MM.1S (cell line): ENCODE measurements at regions not wholly inside any gene's neighbourhood (a gene's known extent, or its start where the extent isn't known, plus 50 kb on each side); places are given as distances from the start of the nearest gene placed in this dataset.

Experiments
- DNase-seq: peaks from one replicate; pipeline ENCODE4 v3.0.0-alpha.2; 2015
- H2AFZ ChIP-seq: fragments of 300-600 bp; sonication (generic); 2 replicates; pipeline ENCODE4 v1.6.0; 2016; ENCODE audit warnings: antibody characterized with exemption, low read length
- H3F3A ChIP-seq: fragments of 300-600 bp; sonication (generic); 2 replicates; pipeline ENCODE4 v1.6.1; 2016; ENCODE audit warnings: mild to moderate bottlenecking, antibody characterized with exemption, low read length, moderate library complexity, mixed read lengths; ENCODE audit not compliant: insufficient read depth
- H3K27ac ChIP-seq: fragments of 300-600 bp; sonication (generic); 2 replicates; pipeline ENCODE4 v1.5.1; 2016; ENCODE audit warnings: mild to moderate bottlenecking, low read length
- H3K27me3 ChIP-seq: fragments of 300-600 bp; sonication (generic); replicated peaks from 2 replicates; pipeline ENCODE4 v1.6.0; 2016; ENCODE audit warnings: low read length; ENCODE audit not compliant: insufficient read depth
- H3K36me3 ChIP-seq: fragments of 300-600 bp; sonication (generic); replicated peaks from 2 replicates; pipeline ENCODE4 v1.6.1; 2016; ENCODE audit warnings: mild to moderate bottlenecking, low read length, mixed read lengths; ENCODE audit not compliant: insufficient read depth
- H3K4me1 ChIP-seq: fragments of 300-600 bp; sonication (generic); 2 replicates; pipeline ENCODE4 v1.6.1; 2016; ENCODE audit warnings: low read length, mixed read lengths
- H3K4me2 ChIP-seq: fragments of 300-600 bp; sonication (generic); 2 replicates; pipeline ENCODE4 v1.6.0; 2016; ENCODE audit warnings: low read depth, low read length
- H3K4me3 ChIP-seq: fragments of 300-600 bp; sonication (generic); 2 replicates; pipeline ENCODE4 v1.5.1; 2016; ENCODE audit warnings: low read length, mixed read lengths
- H3K79me2 ChIP-seq: fragments of 300-600 bp; sonication (generic); 2 replicates; pipeline ENCODE4 v1.6.1; 2016; ENCODE audit warnings: mixed run types, low read length, mixed read lengths
- H3K9ac ChIP-seq: fragments of 300-600 bp; sonication (generic); 2 replicates; pipeline ENCODE4 v1.6.1; 2016; ENCODE audit warnings: low read length, mixed read lengths
- H3K9me2 ChIP-seq: fragments of 300-600 bp; sonication (generic); replicated peaks from 2 replicates; pipeline ENCODE4 v1.6.1; 2016; ENCODE audit warnings: mild to moderate bottlenecking, low read length, mixed read lengths; ENCODE audit not compliant: insufficient read depth
- H3K9me3 ChIP-seq: fragments of 300-600 bp; sonication (generic); replicated peaks from 2 replicates; pipeline ENCODE4 v1.6.1; 2016; ENCODE audit warnings: mild to moderate bottlenecking, low read length, mixed read lengths; ENCODE audit not compliant: insufficient read depth
- H4K20me1 ChIP-seq: fragments of 300-600 bp; sonication (generic); 2 replicates; pipeline ENCODE4 v1.6.1; 2016; ENCODE audit warnings: mild to moderate bottlenecking, low read length, moderate library complexity, mixed read lengths; ENCODE audit not compliant: insufficient read depth
- EZH2 ChIP-seq: fragments of 300-600 bp; sonication (generic); optimal IDR thresholded peaks from 2 replicates; pipeline ENCODE3; 2017; ENCODE audit warnings: low read depth, mild to moderate bottlenecking, antibody characterized with exemption, low read length, mixed read lengths
- EZH2phosphoT487 ChIP-seq: fragments of 300-600 bp; sonication (generic); IDR thresholded peaks from 2 replicates; pipeline ENCODE4 v1.6.1; 2018; ENCODE audit warnings: antibody characterized with exemption, low read length
- TF ChIP-seq, protein P1 (sequence below): fragments of 300-600 bp; sonication (generic); IDR thresholded peaks from 2 replicates; pipeline ENCODE4 v1.5.1; 2016; ENCODE audit warnings: antibody characterized with exemption, low read length, mixed read lengths

DNA sequence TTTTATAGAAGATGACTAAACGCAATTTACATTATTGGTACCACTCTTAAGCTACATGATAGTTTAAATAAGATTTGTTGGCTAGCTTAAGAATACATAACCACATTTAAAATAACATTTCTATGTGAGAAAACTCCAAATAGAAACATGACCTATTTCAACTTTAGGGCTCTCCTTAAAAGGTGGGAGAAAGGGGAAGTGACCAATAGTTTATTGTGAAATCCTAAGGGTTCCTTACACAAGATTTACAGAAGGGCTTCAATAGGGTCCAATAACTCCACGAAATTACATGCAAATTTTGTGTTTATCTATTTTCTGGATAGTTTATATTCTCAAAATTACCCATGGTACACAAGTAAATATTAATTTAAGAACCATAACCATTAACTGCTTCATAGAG lies 91.6 kb upstream of the DST start:
- TF ChIP-seq, protein P1, sequence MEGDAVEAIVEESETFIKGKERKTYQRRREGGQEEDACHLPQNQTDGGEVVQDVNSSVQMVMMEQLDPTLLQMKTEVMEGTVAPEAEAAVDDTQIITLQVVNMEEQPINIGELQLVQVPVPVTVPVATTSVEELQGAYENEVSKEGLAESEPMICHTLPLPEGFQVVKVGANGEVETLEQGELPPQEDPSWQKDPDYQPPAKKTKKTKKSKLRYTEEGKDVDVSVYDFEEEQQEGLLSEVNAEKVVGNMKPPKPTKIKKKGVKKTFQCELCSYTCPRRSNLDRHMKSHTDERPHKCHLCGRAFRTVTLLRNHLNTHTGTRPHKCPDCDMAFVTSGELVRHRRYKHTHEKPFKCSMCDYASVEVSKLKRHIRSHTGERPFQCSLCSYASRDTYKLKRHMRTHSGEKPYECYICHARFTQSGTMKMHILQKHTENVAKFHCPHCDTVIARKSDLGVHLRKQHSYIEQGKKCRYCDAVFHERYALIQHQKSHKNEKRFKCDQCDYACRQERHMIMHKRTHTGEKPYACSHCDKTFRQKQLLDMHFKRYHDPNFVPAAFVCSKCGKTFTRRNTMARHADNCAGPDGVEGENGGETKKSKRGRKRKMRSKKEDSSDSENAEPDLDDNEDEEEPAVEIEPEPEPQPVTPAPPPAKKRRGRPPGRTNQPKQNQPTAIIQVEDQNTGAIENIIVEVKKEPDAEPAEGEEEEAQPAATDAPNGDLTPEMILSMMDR = no peak
- no peak for TF ChIP-seq EZH2
- TF ChIP-seq EZH2phosphoT487 = no peak
- Histone ChIP-seq H2AFZ (no peak overlapping the region), H3K36me3 (no peaks in the 10 kb centered on the region), H3K4me3 (no peak overlapping the region), H3K9ac (no peak overlapping the region), H3K9me3 (no peaks in the 10 kb centered on the region), H3K79me2 (peaks cover 23% of the 10 kb centered on the region), H3K9me2 (no peaks in the 10 kb centered on the region), H3K27me3 (no peaks in the 10 kb centered on the region), H3K4me1 (0 out of 2 replicates have a peak, but pooled peaks cover 3% of the 10 kb centered on the region), H3F3A (no peaks in the 10 kb centered on the region), H3K27ac (no peak overlapping the region), H4K20me1 (peaks cover 4% of the 10 kb centered on the region; the same call in 1 of the 2 replicates), H3K4me2 (no peak overlapping the region)
- DNase-seq = no peak

DNA sequence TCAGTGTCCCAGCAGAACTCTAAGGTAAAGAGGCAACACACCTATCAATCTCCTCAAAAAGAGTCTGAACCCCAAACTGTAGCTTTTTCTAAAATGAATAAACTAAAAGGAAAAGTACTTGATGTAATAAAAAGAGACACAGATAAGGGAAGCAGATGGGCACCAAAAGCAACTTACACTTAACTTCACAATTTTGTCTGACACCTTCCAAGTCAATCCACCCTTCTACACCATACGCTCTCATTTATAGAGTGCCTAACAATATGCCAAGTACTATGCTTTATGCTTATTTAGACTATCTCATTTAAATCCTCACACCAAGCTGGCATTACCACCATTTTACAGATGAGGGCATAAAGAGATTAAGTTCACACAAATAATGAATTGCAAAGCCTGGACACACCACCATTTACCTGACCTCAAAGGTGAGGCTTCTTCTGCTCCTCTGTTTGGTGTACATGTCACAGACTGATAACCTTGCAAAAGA lies 90.6 kb upstream of the DST start:
- Histone ChIP-seq H3K79me2 (peaks cover 17% of the 10 kb centered on the region), H3K9me3 (no peaks in the 10 kb centered on the region), H3K9ac (no peak overlapping the region), H4K20me1 (peaks cover 4% of the 10 kb centered on the region; the same call in 1 of the 2 replicates), H3K4me3 (no peak overlapping the region), H3K9me2 (no peaks in the 10 kb centered on the region), H3F3A (no peaks in the 10 kb centered on the region), H3K36me3 (no peaks in the 10 kb centered on the region), H3K4me1 (0 out of 2 replicates have a peak, but pooled peaks cover 3% of the 10 kb centered on the region), H3K27me3 (no peaks in the 10 kb centered on the region), H3K4me2 (no peak overlapping the region), H3K27ac (no peak overlapping the region), H2AFZ (no peak overlapping the region)
- DNase-seq = no peak
- TF ChIP-seq, protein P1 = no peak
- TF ChIP-seq EZH2 = no peak
- no peak for TF ChIP-seq EZH2phosphoT487

DNA sequence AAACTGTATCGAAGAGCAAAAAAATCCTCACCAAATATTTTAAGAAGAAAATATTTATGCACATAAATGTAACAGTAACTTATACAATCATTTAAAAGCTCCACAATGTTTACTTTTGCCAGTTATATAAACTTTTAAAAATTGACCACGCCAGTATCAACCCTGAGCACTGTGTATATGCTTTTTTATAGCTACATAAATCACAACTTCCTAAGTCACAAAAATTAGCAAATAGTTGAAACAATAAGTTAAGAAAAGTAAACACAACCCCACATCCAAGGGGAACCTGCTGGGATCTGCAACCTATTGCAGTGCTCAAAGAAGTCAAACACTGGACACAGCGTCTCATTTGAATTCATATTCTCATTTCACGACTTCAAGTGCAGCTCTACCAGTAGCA lies 89.8 kb upstream of the DST start:
- TF ChIP-seq EZH2 = no peak
- TF ChIP-seq, protein P1 = no peak
- TF ChIP-seq EZH2phosphoT487 = no peak
- no peak overlapping the region for H3K27ac ChIP-seq
- DNase-seq = no peak
- no peaks in the 10 kb centered on the region for H3K27me3 ChIP-seq
- peaks cover 15% of the 10 kb centered on the region for H3K79me2 ChIP-seq
- no peak overlapping the region for H3K4me3 ChIP-seq
- H2AFZ ChIP-seq = no peak overlapping the region
- no peaks in the 10 kb centered on the region for H3K9me2 ChIP-seq
- no peak overlapping the region for H3K4me2 ChIP-seq
- no peak overlapping the region for H3K9ac ChIP-seq
- 0 out of 2 replicates have a peak, but pooled peaks cover 3% of the 10 kb centered on the region for H3K4me1 ChIP-seq
- H3K36me3 ChIP-seq = no peaks in the 10 kb centered on the region
- peaks cover 8% of the 10 kb centered on the region; the same call in 1 of the 2 replicates for H4K20me1 ChIP-seq
- no peaks in the 10 kb centered on the region for H3F3A ChIP-seq
- H3K9me3 ChIP-seq = no peaks in the 10 kb centered on the region
